Tibial artery (tissue), 4 donors: ENCODE measurements at regions not wholly inside any gene's neighbourhood (a gene's known extent, or its start where the extent isn't known, plus 50 kb on each side); places are given as distances from the start of the nearest gene placed in this dataset.

Experiments
- DNase-seq, 2 donors: peaks; one replicate each; pipeline ENCODE4 v3.0.0-alpha.2; 2019
- H3K27ac ChIP-seq, 2 donors: fragments of 200-600 bp; sonication (generic) in 1 of 2; 1 replicate in 1 of 2; 2 replicates in 1 of 2; pipeline ENCODE4 v1.5.1; 2018 to 2019; ENCODE audit warnings: mild to moderate bottlenecking in 1 of 2
- H3K27me3 ChIP-seq, 2 donors: fragments of 200-600 bp; sonication (generic) in 1 of 2; one replicate each; pipeline versions ENCODE4 v1.5.1 to v1.6.0; 2016 to 2019
- H3K36me3 ChIP-seq, 3 donors: fragments of 200-600 bp; sonication (generic) in 2 of 3; one replicate each; pipeline ENCODE4 v1.5.1; 2016 to 2019; ENCODE audit warnings: mild to moderate bottlenecking in 2 of 3
- H3K4me1 ChIP-seq, 4 donors: fragments of 200-600 bp; sonication (generic) in 2 of 4; 1 replicate in 3 of 4; 2 replicates in 1 of 4; pipeline ENCODE4 v1.5.1; 2016 to 2019
- H3K4me3 ChIP-seq, 2 donors: fragments of 200-600 bp; sonication (generic) in 1 of 2; 1 replicate in 1 of 2; 2 replicates in 1 of 2; pipeline ENCODE4 v1.5.1; 2018 to 2019; ENCODE audit warnings: mild to moderate bottlenecking in 2 of 2
- H3K9me3 ChIP-seq, 3 donors: fragments of 200-600 bp; sonication (generic) in 1 of 3; one replicate each; pipeline ENCODE4 v1.5.1; 2016 to 2019
- intact Hi-C: fragments of 100-400 bp; cut with DNase I; formaldehyde crosslinking; loops from one replicate; pipeline ENCODE4 v1.15.0; 2023; ENCODE audit warnings: low total_unique reads
- TF ChIP-seq, protein P1 (sequence below), 2 experiments: fragments of 200-600 bp in 1 of 2; fragments of 450-650 bp in 1 of 2; IDR thresholded peaks; one replicate each; pipeline ENCODE4 v1.5.1; 2017 to 2019; ENCODE audit warnings: antibody characterized with exemption in 2 of 2, mild to moderate bottlenecking in 1 of 2, moderate library complexity in 1 of 2

DNA sequence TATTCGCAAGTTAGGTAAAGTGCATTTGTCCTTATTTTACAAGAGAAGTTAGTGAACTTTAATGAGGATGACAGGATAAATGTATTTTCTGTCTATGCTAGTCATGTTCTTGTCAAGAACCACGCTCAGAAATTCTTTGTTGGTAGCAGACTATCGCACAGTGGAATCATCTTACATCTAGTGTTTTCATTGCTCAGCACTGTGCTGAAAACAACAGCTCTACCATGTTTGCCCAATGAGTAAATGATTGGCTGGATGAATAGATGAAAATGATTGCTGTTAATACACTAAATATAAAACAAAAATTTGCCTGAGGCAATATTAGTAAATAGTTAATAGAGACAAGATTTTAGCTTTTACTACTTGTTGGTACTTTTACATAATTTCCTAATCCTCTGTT is 265.3 kb upstream of the GOLIM4 start:
- Histone ChIP-seq H3K4me3 (no peak overlapping the region), H3K9me3 (no peaks in the 10 kb centered on the region), H3K36me3 (no peaks in the 10 kb centered on the region), H3K27ac (no peak overlapping the region), H3K4me1 (no peaks in the 10 kb centered on the region), H3K27me3 (no peaks in the 10 kb centered on the region)
- no peak for DNase-seq
- intact Hi-C loops: no loop called here
- TF ChIP-seq, protein P1, sequence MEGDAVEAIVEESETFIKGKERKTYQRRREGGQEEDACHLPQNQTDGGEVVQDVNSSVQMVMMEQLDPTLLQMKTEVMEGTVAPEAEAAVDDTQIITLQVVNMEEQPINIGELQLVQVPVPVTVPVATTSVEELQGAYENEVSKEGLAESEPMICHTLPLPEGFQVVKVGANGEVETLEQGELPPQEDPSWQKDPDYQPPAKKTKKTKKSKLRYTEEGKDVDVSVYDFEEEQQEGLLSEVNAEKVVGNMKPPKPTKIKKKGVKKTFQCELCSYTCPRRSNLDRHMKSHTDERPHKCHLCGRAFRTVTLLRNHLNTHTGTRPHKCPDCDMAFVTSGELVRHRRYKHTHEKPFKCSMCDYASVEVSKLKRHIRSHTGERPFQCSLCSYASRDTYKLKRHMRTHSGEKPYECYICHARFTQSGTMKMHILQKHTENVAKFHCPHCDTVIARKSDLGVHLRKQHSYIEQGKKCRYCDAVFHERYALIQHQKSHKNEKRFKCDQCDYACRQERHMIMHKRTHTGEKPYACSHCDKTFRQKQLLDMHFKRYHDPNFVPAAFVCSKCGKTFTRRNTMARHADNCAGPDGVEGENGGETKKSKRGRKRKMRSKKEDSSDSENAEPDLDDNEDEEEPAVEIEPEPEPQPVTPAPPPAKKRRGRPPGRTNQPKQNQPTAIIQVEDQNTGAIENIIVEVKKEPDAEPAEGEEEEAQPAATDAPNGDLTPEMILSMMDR (IDR thresholded peaks at IDR 0.05): no peak

DNA sequence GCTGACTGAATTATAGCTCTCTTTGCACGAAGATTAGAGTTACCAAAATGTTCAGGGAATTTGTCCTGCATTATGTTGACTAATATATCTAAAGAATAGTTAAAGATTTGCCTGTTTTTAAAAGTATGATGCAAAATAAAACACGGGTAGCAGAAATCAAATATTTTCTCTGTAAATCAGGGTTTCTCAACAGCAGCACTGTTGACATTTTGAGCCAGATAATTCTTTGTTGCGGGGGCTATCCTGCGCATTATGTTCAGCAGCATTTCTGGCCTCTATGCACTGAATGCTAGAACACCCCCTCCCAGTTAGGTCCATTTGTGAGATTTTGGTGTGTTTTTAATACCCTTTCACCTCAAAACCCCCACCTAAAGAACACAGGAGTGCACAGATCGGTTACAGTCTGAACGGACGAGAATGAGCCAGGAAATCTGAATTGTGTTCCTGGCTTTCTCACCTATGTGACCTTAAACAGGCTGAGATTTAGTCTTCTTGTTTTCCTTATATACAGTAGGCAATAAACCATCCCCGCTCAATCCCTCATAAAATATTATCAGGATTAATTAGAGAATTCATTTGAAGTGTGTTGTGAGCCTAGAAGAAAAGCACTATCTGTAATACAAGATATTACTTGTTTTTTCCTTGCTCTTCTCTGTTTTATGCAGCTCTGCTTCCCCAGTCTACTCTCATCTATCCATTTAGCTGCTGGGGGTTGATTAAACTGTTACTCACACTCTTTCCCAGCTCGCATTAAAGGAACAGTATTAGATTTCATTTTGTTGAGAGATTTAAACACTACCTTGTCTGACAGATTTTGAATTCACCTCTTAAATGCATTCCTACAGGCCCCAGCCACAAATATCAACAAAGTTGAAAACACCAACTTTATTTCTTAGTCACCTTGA is 247.5 kb upstream of the GOLIM4 start:
- Histone ChIP-seq H3K27ac (no peak overlapping the region), H3K9me3 (no peaks in the 10 kb centered on the region), H3K27me3 (no peaks in the 10 kb centered on the region), H3K4me1 (no peaks in the 10 kb centered on the region), H3K36me3 (no peaks in the 10 kb centered on the region), H3K4me3 (no peak overlapping the region)
- intact Hi-C loops: no loop called here
- TF ChIP-seq, protein P1 (IDR thresholded peaks at IDR 0.05): no peak
- DNase-seq: no peak

DNA sequence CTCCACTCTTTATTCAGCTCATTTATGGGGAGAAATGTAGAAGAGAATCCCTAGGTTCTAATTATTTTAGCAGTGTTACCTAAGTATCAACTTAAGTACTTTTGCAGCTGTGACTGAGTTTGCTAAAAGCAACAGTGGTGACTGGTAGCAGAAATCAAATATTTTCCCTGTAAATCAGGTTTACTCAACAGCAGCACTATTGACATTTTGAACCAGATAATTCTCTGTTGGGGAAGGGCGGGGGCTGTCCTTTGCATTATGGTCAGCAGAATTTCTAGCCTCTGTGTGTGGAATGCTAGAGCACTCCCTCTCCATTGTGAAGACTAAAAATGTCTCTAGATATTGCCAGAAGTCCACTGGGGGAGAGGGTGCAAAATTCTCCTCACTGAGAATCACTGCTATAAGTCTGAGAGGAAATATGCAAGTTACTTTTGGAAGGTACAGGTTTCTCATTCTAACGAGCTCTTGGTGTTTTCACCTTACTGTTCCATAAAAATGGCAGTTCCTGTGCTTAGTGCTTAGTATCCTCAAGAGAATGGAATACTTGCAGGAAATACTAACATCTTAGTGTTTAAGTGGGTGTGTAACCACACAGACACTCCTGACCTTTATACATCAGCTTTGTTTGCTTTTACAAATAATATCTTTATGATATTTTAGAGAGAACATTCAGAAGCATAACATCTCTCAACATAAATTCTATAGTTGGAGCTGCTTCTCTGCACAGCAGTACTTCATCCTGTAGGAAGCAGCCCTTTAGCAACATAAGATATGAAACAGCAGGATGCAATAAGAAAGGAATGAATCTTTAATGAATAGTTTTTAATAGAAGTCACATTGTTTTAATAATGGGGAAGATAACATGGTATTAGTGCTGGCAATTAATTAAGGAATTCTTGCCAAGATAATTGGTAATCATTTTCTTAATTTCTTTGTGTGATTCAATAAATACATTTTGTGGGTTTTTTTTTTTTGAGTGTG is 246.5 kb upstream of the GOLIM4 start:
- Histone ChIP-seq H3K4me1 (no peaks in the 10 kb centered on the region), H3K27me3 (no peaks in the 10 kb centered on the region), H3K27ac (no peak overlapping the region), H3K4me3 (no peak overlapping the region), H3K9me3 (no peaks in the 10 kb centered on the region), H3K36me3 (no peaks in the 10 kb centered on the region)
- intact Hi-C loops: no loop called here
- DNase-seq: no peak
- TF ChIP-seq, protein P1 (IDR thresholded peaks at IDR 0.05): no peak

DNA sequence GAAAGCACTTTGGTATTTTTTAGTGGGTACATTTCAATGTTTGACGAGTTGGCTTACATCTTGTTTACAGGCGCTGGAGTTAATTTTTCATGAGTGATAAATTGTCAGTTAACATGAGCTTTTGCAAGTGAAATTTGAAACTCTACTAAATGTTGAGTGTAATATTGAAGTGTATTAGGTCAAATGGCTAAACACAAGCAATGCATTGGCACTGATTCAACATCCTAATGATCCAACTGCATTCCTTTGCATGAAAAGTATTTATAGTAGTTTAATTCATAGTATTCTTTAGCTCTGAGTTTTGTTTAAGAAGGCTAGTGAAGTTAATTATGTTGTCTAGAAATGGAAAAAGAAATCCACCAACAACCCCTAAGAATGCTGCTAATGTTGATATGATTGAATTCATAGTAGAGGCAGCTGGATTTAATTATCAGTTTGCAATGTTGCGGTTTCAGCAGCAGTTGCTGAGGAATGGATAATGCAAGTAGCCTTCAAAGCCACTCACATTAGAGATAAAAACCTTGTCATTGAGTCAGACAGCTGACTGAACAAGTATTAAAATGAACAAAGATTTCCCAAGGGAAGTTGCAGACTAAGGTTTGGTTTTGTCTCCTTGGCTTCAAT is 245.6 kb upstream of the GOLIM4 start:
- Histone ChIP-seq H3K4me3 (no peak overlapping the region), H3K27me3 (no peaks in the 10 kb centered on the region), H3K27ac (no peak overlapping the region), H3K4me1 (no peaks in the 10 kb centered on the region), H3K9me3 (no peaks in the 10 kb centered on the region), H3K36me3 (no peaks in the 10 kb centered on the region)
- TF ChIP-seq, protein P1 (IDR thresholded peaks at IDR 0.05): no peak
- no peak for DNase-seq
- intact Hi-C loops: no loop called here

DNA sequence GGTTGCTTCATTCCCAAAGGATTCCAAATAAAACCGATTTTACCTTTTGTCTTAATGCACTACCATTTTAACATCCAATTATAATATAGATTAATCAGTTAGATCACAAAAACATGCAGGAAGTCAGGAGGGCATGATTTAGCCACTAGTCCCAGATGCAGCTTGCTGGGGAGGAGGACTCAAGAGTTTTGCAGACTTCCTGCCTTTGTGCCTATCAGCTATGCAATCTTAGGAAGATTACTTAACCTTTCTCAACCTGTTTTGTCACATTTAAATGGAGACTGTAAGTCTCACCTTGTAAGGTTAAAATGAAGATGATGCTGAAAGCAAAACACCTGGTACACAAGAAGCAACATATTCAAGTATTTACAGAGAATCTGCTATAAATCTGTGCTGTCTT is 242.4 kb upstream of the GOLIM4 start:
- no peak overlapping the region for H3K4me3 ChIP-seq
- no peaks in the 10 kb centered on the region for H3K9me3 ChIP-seq
- no peak for DNase-seq
- H3K36me3 ChIP-seq: no peaks in the 10 kb centered on the region
- no peaks in the 10 kb centered on the region for H3K4me1 ChIP-seq
- intact Hi-C loops: no loop called here
- H3K27ac ChIP-seq: no peak overlapping the region
- H3K27me3 ChIP-seq: no peaks in the 10 kb centered on the region
- TF ChIP-seq, protein P1 (IDR thresholded peaks at IDR 0.05): no peak
